ENCODE measurements at regions not wholly inside any gene's neighbourhood (a gene's known extent, or its start where the extent isn't known, plus 50 kb on each side); places are given as distances from the start of the nearest gene placed in this dataset.

- no peaks in the 10 kb centered on the region for H3K36me3 ChIP-seq (replicated peaks in 1 of 2; ENCODE audit: control extremely low read depth in 1 of 2, control insufficient read depth in 1 of 2, extremely low read depth in 1 of 2, insufficient read depth in 2 of 2, low read length in 1 of 2)
- ATAC-seq (ENCODE audit: low read depth): no peak
- intact Hi-C loops (cut with micrococcal nuclease): no loop called here
- no peak overlapping the region for H3K9ac ChIP-seq (ENCODE audit: low read length)
- no peaks in the 10 kb centered on the region for H3K27me3 Mint-ChIP-seq
- H3K27me3 ChIP-seq (replicated peaks in 1 of 4; ENCODE audit: control extremely low read depth in 1 of 4, control insufficient read depth in 3 of 4, insufficient read depth in 4 of 4, low read length in 3 of 4): no peaks in the 10 kb centered on the region
- no peaks in the 10 kb centered on the region for H3K4me1 Mint-ChIP-seq
- TF ChIP-seq, protein P1, sequence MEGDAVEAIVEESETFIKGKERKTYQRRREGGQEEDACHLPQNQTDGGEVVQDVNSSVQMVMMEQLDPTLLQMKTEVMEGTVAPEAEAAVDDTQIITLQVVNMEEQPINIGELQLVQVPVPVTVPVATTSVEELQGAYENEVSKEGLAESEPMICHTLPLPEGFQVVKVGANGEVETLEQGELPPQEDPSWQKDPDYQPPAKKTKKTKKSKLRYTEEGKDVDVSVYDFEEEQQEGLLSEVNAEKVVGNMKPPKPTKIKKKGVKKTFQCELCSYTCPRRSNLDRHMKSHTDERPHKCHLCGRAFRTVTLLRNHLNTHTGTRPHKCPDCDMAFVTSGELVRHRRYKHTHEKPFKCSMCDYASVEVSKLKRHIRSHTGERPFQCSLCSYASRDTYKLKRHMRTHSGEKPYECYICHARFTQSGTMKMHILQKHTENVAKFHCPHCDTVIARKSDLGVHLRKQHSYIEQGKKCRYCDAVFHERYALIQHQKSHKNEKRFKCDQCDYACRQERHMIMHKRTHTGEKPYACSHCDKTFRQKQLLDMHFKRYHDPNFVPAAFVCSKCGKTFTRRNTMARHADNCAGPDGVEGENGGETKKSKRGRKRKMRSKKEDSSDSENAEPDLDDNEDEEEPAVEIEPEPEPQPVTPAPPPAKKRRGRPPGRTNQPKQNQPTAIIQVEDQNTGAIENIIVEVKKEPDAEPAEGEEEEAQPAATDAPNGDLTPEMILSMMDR (IDR thresholded peaks at IDR 0.05): no peak
- no peak overlapping the region for H3K27ac ChIP-seq (ENCODE audit: low read length in 2 of 2)
- no peaks in the 10 kb centered on the region for H4K20me1 ChIP-seq (ENCODE audit: control insufficient read depth, insufficient read depth, low read length, poor library complexity, severe bottlenecking)
- CTCF ChIA-PET: no interaction called here
- no CpG with 5 or more reads among the region's 6 CpGs for WGBS (ENCODE audit: insufficient coverage)
- H3K9me3 Mint-ChIP-seq (ENCODE audit: insufficient read depth): peaks cover 5% of the 10 kb centered on the region
- no peak overlapping the region for H3K27ac Mint-ChIP-seq
- no peaks in the 10 kb centered on the region for H3K9me3 ChIP-seq (ENCODE audit: control extremely low read depth in 1 of 3, control insufficient read depth in 2 of 3, insufficient read depth in 1 of 3, low read length in 2 of 3)
- DNase-seq: no peak
- no peaks in the 10 kb centered on the region for H3K4me1 ChIP-seq (ENCODE audit: control insufficient read depth in 2 of 2, insufficient read depth in 2 of 2, low read length in 2 of 2)
- no peak overlapping the region for H2AFZ ChIP-seq (ENCODE audit: insufficient read depth, low read depth, low read length, poor library complexity, severe bottlenecking)
- no peak overlapping the region for H3K4me2 ChIP-seq (replicated peaks; ENCODE audit: low read depth, low read length, poor library complexity, severe bottlenecking)
- H3K79me2 ChIP-seq (ENCODE audit: control insufficient read depth, insufficient read depth, low read length): no peaks in the 10 kb centered on the region
- POLR2A ChIA-PET: no interaction called here
- no peak overlapping the region for H3K4me3 ChIP-seq (ENCODE audit: control extremely low read depth in 1 of 5, extremely low read depth in 1 of 5, insufficient read depth in 1 of 5, low read depth in 2 of 5, low read length in 4 of 5)
- H3K4me3 Mint-ChIP-seq: no peak overlapping the region
Measured at GRCh38 chrX:40485102-40485826, 95.5 kb upstream of the ATP6AP2 start.

DNA sequence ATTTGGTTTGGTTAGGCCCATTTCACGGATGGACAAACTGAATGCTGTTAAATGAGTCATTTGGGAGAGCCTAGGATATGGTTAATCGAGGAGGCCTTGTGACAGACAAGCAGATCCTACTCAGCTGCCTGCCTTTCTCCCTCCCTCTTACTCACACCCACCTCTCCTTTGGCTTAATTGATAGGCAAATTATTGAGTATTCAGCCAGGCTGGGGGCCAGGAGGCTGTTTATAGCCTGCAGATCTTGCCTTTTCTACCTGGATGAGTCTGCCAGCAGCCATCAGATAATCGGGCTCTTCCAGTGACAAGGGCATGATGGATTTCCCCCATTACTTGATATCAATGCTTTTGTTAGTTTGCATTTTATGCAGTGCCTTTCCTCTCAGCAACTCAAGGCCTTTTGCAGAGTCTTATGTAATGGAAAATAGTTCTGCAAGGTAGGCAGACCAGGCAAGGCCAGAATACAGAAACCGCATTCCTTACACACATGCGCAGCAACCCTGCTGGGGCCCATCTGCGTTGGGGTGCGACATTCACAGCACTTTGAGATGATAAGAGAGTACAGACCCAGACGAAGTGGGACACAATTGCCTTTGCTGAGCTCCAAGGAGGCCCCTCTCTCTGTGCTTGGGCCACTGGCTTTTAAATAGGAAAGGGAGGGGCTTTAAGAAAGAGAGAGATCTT lies 96.2 kb upstream of the ATP6AP2 start:
- no peak overlapping the region for H3K9ac ChIP-seq (ENCODE audit: low read length)
- POLR2A ChIA-PET: no interaction called here
- H3K36me3 ChIP-seq (replicated peaks in 1 of 2; ENCODE audit: control extremely low read depth in 1 of 2, control insufficient read depth in 1 of 2, extremely low read depth in 1 of 2, insufficient read depth in 2 of 2, low read length in 1 of 2): no peaks in the 10 kb centered on the region
- no peaks in the 10 kb centered on the region for H3K9me3 ChIP-seq (ENCODE audit: control extremely low read depth in 1 of 3, control insufficient read depth in 2 of 3, insufficient read depth in 1 of 3, low read length in 2 of 3)
- intact Hi-C loops (cut with micrococcal nuclease): no loop called here
- no peak overlapping the region for H3K4me2 ChIP-seq (replicated peaks; ENCODE audit: low read depth, low read length, poor library complexity, severe bottlenecking)
- H2AFZ ChIP-seq (ENCODE audit: insufficient read depth, low read depth, low read length, poor library complexity, severe bottlenecking): no peak overlapping the region
- DNase-seq (no peak), ATAC-seq (ENCODE audit: low read depth) (no peak)
- H3K27me3 ChIP-seq (replicated peaks in 1 of 4; ENCODE audit: control extremely low read depth in 1 of 4, control insufficient read depth in 3 of 4, insufficient read depth in 4 of 4, low read length in 3 of 4): no peaks in the 10 kb centered on the region
- Mint-ChIP-seq H3K4me1 (no peaks in the 10 kb centered on the region), H3K9me3 (ENCODE audit: insufficient read depth) (peaks cover 5% of the 10 kb centered on the region), H3K27me3 (no peaks in the 10 kb centered on the region), H3K27ac (no peak overlapping the region), H3K4me3 (no peak overlapping the region)
- CTCF ChIA-PET: no interaction called here
- no CpG with 5 or more reads among the region's 8 CpGs for WGBS (ENCODE audit: insufficient coverage)
- H4K20me1 ChIP-seq (ENCODE audit: control insufficient read depth, insufficient read depth, low read length, poor library complexity, severe bottlenecking): no peaks in the 10 kb centered on the region
- H3K4me3 ChIP-seq (ENCODE audit: control extremely low read depth in 1 of 5, extremely low read depth in 1 of 5, insufficient read depth in 1 of 5, low read depth in 2 of 5, low read length in 4 of 5): no peak overlapping the region
- no peaks in the 10 kb centered on the region for H3K4me1 ChIP-seq (ENCODE audit: control insufficient read depth in 2 of 2, insufficient read depth in 2 of 2, low read length in 2 of 2)
- no peak overlapping the region for H3K27ac ChIP-seq (ENCODE audit: low read length in 2 of 2)
- H3K79me2 ChIP-seq (ENCODE audit: control insufficient read depth, insufficient read depth, low read length): no peaks in the 10 kb centered on the region
- TF ChIP-seq EZH2 (IDR thresholded peaks at IDR 0.05; ENCODE audit: borderline replicate concordance, insufficient read depth, low read depth, low read length, poor library complexity, severe bottlenecking): no peak
- TF ChIP-seq, protein P1 (IDR thresholded peaks at IDR 0.05): no peak
